GM12878 (cell line): ENCODE measurements at regions not wholly inside any gene's neighbourhood (a gene's known extent, or its start where the extent isn't known, plus 50 kb on each side); places are given as distances from the start of the nearest gene placed in this dataset.

Experiments
- ATAC-seq: fragments of 200-7000 bp; cut with Tn5 transposase; 3 replicates; pipeline ENCODE4 v1.9.1; 2020; ENCODE audit warnings: mild to moderate bottlenecking, moderate library complexity
- BruUV-seq: library from RNA; stranded (reverse); fragments of 400-500 nt; replicated peaks from 2 replicates; lab custom pipeline; 2021; lab: Mats Ljungman, UMichigan
- CTCF ChIA-PET: fragments of 300-600 bp; sonication (Branson Sonifier 250); formaldehyde crosslinking; extraction: SDS; loops from one replicate; lab custom pipeline; 2021; ENCODE audit warnings: inconsistent platforms; lab: Yijun Ruan, JAX
- POLR2A ChIA-PET: fragments of 350-600 bp; formaldehyde crosslinking; extraction: SDS; loops from one replicate; lab custom pipeline; 2021; ENCODE audit warnings: inconsistent platforms; lab: Charles Lee
- RAD21 ChIA-PET: fragments of 300-600 bp; sonication (Branson Sonifier 250); formaldehyde crosslinking; loops from one replicate; lab custom pipeline; 2023; ENCODE audit warnings: antibody characterized with exemption; ENCODE audit not compliant: unreplicated experiment; lab: Charles Lee
- SMC1A ChIA-PET: fragments of 300-600 bp; sonication (Branson Sonifier 250); formaldehyde crosslinking; loops from one replicate; lab custom pipeline; 2023; ENCODE audit not compliant: unreplicated experiment, uncharacterized antibody; lab: Charles Lee
- DNase-seq: peaks from one replicate; pipeline ENCODE4 v3.0.0-alpha.2; 2011; ENCODE audit warnings: low read depth, low spot score
- FAIRE-seq: peaks from 3 replicates; lab custom pipeline; 2011; peaks lifted over from hg19 to GRCh38; lab: Jason Lieb, UNC
- H2AFZ ChIP-seq: 2 replicates; pipeline ENCODE4 v1.6.0; 2011; ENCODE audit warnings: low read depth, low read length, control low read depth; ENCODE audit not compliant: control insufficient read depth
- H3K27ac ChIP-seq: 2 replicates; pipeline ENCODE4 v1.5.1; 2011; ENCODE audit warnings: control low read depth; ENCODE audit not compliant: control insufficient read depth, insufficient read depth
- H3K27me3 ChIP-seq, 2 experiments: replicated peaks in 1 of 2; 2 replicates each; pipeline versions ENCODE4 v1.6.0 to v1.6.1; 2011; ENCODE audit warnings: low read length in 1 of 2; ENCODE audit not compliant: control insufficient read depth in 2 of 2, insufficient read depth in 2 of 2
- H3K36me3 ChIP-seq, 2 experiments: 2 replicates each; pipeline ENCODE4 v1.5.1; 2011; ENCODE audit warnings: low read length in 1 of 2; ENCODE audit not compliant: control insufficient read depth in 2 of 2, insufficient read depth in 2 of 2
- H3K4me1 ChIP-seq: 2 replicates; pipeline ENCODE4 v1.6.1; 2011; ENCODE audit warnings: mild to moderate bottlenecking, low read length, moderate library complexity, mixed read lengths; ENCODE audit not compliant: control insufficient read depth, insufficient read depth
- H3K4me2 ChIP-seq: 2 replicates; pipeline ENCODE4 v1.6.0; 2011; ENCODE audit warnings: control low read depth; ENCODE audit not compliant: control insufficient read depth, insufficient read depth
- H3K4me3 ChIP-seq: fragments of 200-600 bp; sonication (generic); 2 replicates; pipeline ENCODE4 v1.5.1; 2016
- H3K79me2 ChIP-seq: 2 replicates; pipeline ENCODE4 v1.6.0; 2011; ENCODE audit warnings: low read length; ENCODE audit not compliant: control insufficient read depth, insufficient read depth
- H3K9ac ChIP-seq: 2 replicates; pipeline ENCODE4 v1.8.0; 2011; ENCODE audit warnings: low read length, control low read depth, mixed read lengths; ENCODE audit not compliant: control insufficient read depth, insufficient read depth
- H3K9me3 ChIP-seq: replicated peaks from 3 replicates; pipeline ENCODE4 v1.5.1; 2011; ENCODE audit warnings: mild to moderate bottlenecking, low read length; ENCODE audit not compliant: control insufficient read depth, insufficient read depth
- H4K20me1 ChIP-seq: 2 replicates; pipeline ENCODE4 v1.6.0; 2011; ENCODE audit not compliant: control insufficient read depth, insufficient read depth
- CHD2 ChIP-seq: IDR thresholded peaks from 2 replicates; pipeline ENCODE4 v1.6.1; 2011; ENCODE audit warnings: low read depth, low read length, improper control_type of control experiment, borderline replicate concordance
- CREB1 ChIP-seq: IDR thresholded peaks from 2 replicates; pipeline ENCODE4 v1.6.1; 2012; ENCODE audit warnings: low read depth, mild to moderate bottlenecking, inconsistent platforms
- HCFC1 ChIP-seq: fragments of 150-350 bp; IDR thresholded peaks from 2 replicates; pipeline ENCODE4 v1.6.1; 2014; ENCODE audit warnings: low read length
- HDAC2 ChIP-seq: fragments of 200-600 bp; sonication (generic); IDR thresholded peaks from 2 replicates; pipeline ENCODE4 v1.6.1; 2017
- HDGF ChIP-seq: fragments of 450-650 bp; IDR thresholded peaks from 2 replicates; pipeline ENCODE4 v1.6.1; 2016; ENCODE audit warnings: antibody characterized with exemption
- IRF4 ChIP-seq: IDR thresholded peaks from 2 replicates; pipeline ENCODE4 v1.6.1; 2011; ENCODE audit warnings: low read depth, low read length
- MAX ChIP-seq: IDR thresholded peaks from 2 replicates; pipeline ENCODE4 v1.6.1; 2012; ENCODE audit warnings: low read depth, low read length, improper control_type of control experiment
- MEF2B ChIP-seq: fragments of 450-650 bp; IDR thresholded peaks from 2 replicates; pipeline ENCODE4 v1.6.1; 2018; ENCODE audit warnings: mild to moderate bottlenecking, moderate library complexity; ENCODE audit not compliant: partially characterized antibody, poor library complexity, severe bottlenecking
- MLLT1 ChIP-seq: fragments of 450-650 bp; IDR thresholded peaks from 2 replicates; pipeline ENCODE4 v1.6.1; 2016; ENCODE audit warnings: mild to moderate bottlenecking
- PAX8 ChIP-seq: fragments of 450-650 bp; IDR thresholded peaks from 2 replicates; pipeline ENCODE4 v1.6.1; 2017; ENCODE audit warnings: mild to moderate bottlenecking, moderate library complexity
- RELA ChIP-seq: fragments of 450-650 bp; IDR thresholded peaks from 2 replicates; pipeline ENCODE4 v1.8.0; 2014; ENCODE audit warnings: borderline replicate concordance; ENCODE audit not compliant: partially characterized antibody
- SREBF2 ChIP-seq: IDR thresholded peaks from 2 replicates; pipeline ENCODE4 v1.6.1; 2012; ENCODE audit warnings: mild to moderate bottlenecking, low read length
- TCF7 ChIP-seq: IDR thresholded peaks from 2 replicates; pipeline ENCODE4 v1.6.1; 2014; ENCODE audit warnings: antibody characterized with exemption, borderline replicate concordance
- YY1 ChIP-seq: IDR thresholded peaks from 2 replicates; pipeline ENCODE4 v1.6.1; 2011; ENCODE audit warnings: low read depth, mild to moderate bottlenecking, low read length
- in situ Hi-C: fragments of 300-500 bp; cut with MboI; formaldehyde crosslinking; loops from 9 replicates; pipeline ENCODE4 v1.14.3; 2018; ENCODE audit warnings: mixed read lengths
- intact Hi-C: fragments of 100-400 bp; cut with micrococcal nuclease; formaldehyde crosslinking; loops from one replicate; pipeline ENCODE4 v1.14.2; 2022; ENCODE audit not compliant: unreplicated experiment

GRCh38 chr9:25917731-25918362 is 239.6 kb upstream of the TUSC1 start:
- Histone ChIP-seq H3K79me2 (no peaks in the 10 kb centered on the region), H3K27me3 (no peaks in the 10 kb centered on the region), H3K4me2 (no peak overlapping the region), H3K9ac (no peak overlapping the region), H2AFZ (no peak overlapping the region), H3K4me3 (no peak overlapping the region), H3K27ac (no peak overlapping the region), H3K4me1 (no peaks in the 10 kb centered on the region)
- intact Hi-C loops (no loop called here), in situ Hi-C loops (no loop called here)
- POLR2A ChIA-PET = no interaction called here
- FAIRE-seq (no peak), ATAC-seq (no peak)
- TF ChIP-seq RELA (no peak), CHD2 (no peak), SREBF2 (no peak), MLLT1 (no peak), CREB1 (no peak), HDAC2 (no peak), TCF7 (no peak), HCFC1 (no peak), PAX8 (no peak), MAX (no peak), MEF2B (no peak), YY1 (no peak), IRF4 (no peak), HDGF (no peak)
- TF ChIP-seq, all 136 proteins: peak for 0
- no TSS peak for BruUV-seq
- ChIA-PET SMC1A (no interaction called here), CTCF (interaction anchor here (0.6 kb wide), 1 partner anchor 163 kb away, joined by 3 read pairs; no protein-coding TSS in a partner anchor), RAD21 (no interaction called here)
- no peak for DNase-seq
- Histone ChIP-seq H3K36me3 (no peaks in the 10 kb centered on the region), H3K9me3 (no peaks in the 10 kb centered on the region), H4K20me1 (no peaks in the 10 kb centered on the region)
